H1 (cell line): ENCODE measurements at regions not wholly inside any gene's neighbourhood (a gene's known extent, or its start where the extent isn't known, plus 50 kb on each side); places are given as distances from the start of the nearest gene placed in this dataset.

ENCODE experiments used
- CTCF ChIA-PET: fragments of 300-600 bp; sonication (Branson Sonifier 250); formaldehyde crosslinking; loops from one replicate; lab custom pipeline; 2021; ENCODE audit not compliant: partially characterized antibody; lab: Charles Lee
- POLR2A ChIA-PET: fragments of 300-600 bp; sonication (Branson Sonifier 250); formaldehyde crosslinking; loops from one replicate; lab custom pipeline; 2021; ENCODE audit warnings: inconsistent platforms; ENCODE audit not compliant: partially characterized antibody; lab: Charles Lee
- DNase-seq, 2 experiments: peaks; one replicate each; pipeline versions ENCODE4 v3.0.0 to v3.0.0-alpha.2; 2010 to 2022; ENCODE audit warnings: low spot score in 2 of 2, low read depth in 1 of 2, mixed read lengths in 1 of 2
- FAIRE-seq: peaks from 2 replicates; lab custom pipeline; 2011; peaks lifted over from hg19 to GRCh38; lab: Jason Lieb, UNC
- H2AFZ ChIP-seq: 2 replicates; pipeline ENCODE4 v1.8.1; 2012; ENCODE audit warnings: low read length, inconsistent platforms
- H2AK5ac ChIP-seq: 2 replicates; pipeline ENCODE4 v1.6.1; 2013; ENCODE audit warnings: low read depth, low read length
- H2BK120ac ChIP-seq: replicated peaks from 2 replicates; pipeline ENCODE3; 2013; ENCODE audit warnings: low read depth, low read length, inconsistent platforms
- H2BK12ac ChIP-seq: 2 replicates; pipeline ENCODE4 v1.6.1; 2013; ENCODE audit warnings: low read depth, low read length
- H2BK15ac ChIP-seq: 2 replicates; pipeline ENCODE4 v1.6.1; 2013; ENCODE audit warnings: low read length
- H2BK20ac ChIP-seq: 2 replicates; pipeline ENCODE4 v1.6.1; 2013; ENCODE audit warnings: low read length
- H2BK5ac ChIP-seq: 2 replicates; pipeline ENCODE4 v1.6.1; 2013; ENCODE audit warnings: low read depth, low read length
- H3K14ac ChIP-seq: 2 replicates; pipeline ENCODE4 v1.6.1; 2013; ENCODE audit warnings: inconsistent platforms; ENCODE audit not compliant: insufficient read length
- H3K18ac ChIP-seq: 2 replicates; pipeline ENCODE4 v1.6.1; 2013; ENCODE audit warnings: low read length; ENCODE audit errors: extremely low read depth
- H3K23ac ChIP-seq: 2 replicates; pipeline ENCODE4 v1.6.1; 2013; ENCODE audit warnings: inconsistent platforms; ENCODE audit not compliant: insufficient read length
- H3K23me2 ChIP-seq: 2 replicates; pipeline ENCODE4 v1.6.1; 2013; ENCODE audit warnings: low read depth, low read length
- H3K27ac ChIP-seq: 2 replicates; pipeline ENCODE4 v1.6.1; 2011; ENCODE audit warnings: low read depth, low read length, inconsistent platforms
- H3K27me3 ChIP-seq, 4 experiments: replicated peaks in 1 of 4; 1 replicate in 1 of 4; 2 replicates in 3 of 4; pipeline versions ENCODE4 v1.6.1 to v1.8.1; 2011 to 2013; ENCODE audit warnings: low read length in 3 of 4, mild to moderate bottlenecking in 3 of 4, inconsistent platforms in 2 of 4, mixed read lengths in 2 of 4, moderate library complexity in 1 of 4; ENCODE audit not compliant: control insufficient read depth in 3 of 4, insufficient read depth in 3 of 4; ENCODE audit errors: extremely low read depth in 1 of 4
- H3K36me3 ChIP-seq, 4 experiments: 2 replicates each; pipeline versions ENCODE4 v1.6.1 to v1.8.1; 2011 to 2013; ENCODE audit warnings: mild to moderate bottlenecking in 4 of 4, low read length in 3 of 4, moderate library complexity in 2 of 4, control low read depth in 1 of 4, inconsistent platforms in 1 of 4; ENCODE audit not compliant: insufficient read depth in 4 of 4, control insufficient read depth in 2 of 4
- H3K4ac ChIP-seq: replicated peaks from 2 replicates; pipeline ENCODE3; 2013; ENCODE audit warnings: low read length, low read depth, mixed read lengths, inconsistent platforms; ENCODE audit not compliant: insufficient read length
- H3K4me1 ChIP-seq, 4 experiments: replicated peaks in 1 of 4; 1 replicate in 1 of 4; 2 replicates in 3 of 4; pipeline versions ENCODE4 v1.6.1 to v1.8.1; 2011 to 2013; ENCODE audit warnings: low read length in 3 of 4, inconsistent platforms in 2 of 4, mixed read lengths in 1 of 4; ENCODE audit not compliant: insufficient read depth in 4 of 4, control insufficient read depth in 3 of 4
- H3K4me2 ChIP-seq, 2 experiments: 2 replicates each; pipeline versions ENCODE4 v1.6.1 to v1.8.1; 2011 to 2013; ENCODE audit warnings: low read depth in 2 of 2, low read length in 2 of 2, control low read depth in 1 of 2, inconsistent platforms in 1 of 2, mild to moderate bottlenecking in 1 of 2; ENCODE audit not compliant: insufficient read depth in 1 of 2
- H3K4me3 ChIP-seq, 4 experiments: fragments of 200-600, 300-600 bp in 1 of 4; sonication (generic), shearing (Covaris generic), sonication (Bioruptor Twin) in 1 of 4; 2 replicates each; pipeline versions ENCODE4 v1.5.1 to v1.8.1; 2011 to 2016; ENCODE audit warnings: low read length in 4 of 4, low read depth in 3 of 4, control low read depth in 2 of 4, inconsistent platforms in 2 of 4, mild to moderate bottlenecking in 2 of 4, mixed read lengths in 1 of 4, moderate library complexity in 1 of 4; ENCODE audit not compliant: insufficient read depth in 2 of 4; ENCODE audit errors: extremely low read depth in 1 of 4
- H3K56ac ChIP-seq: replicated peaks from 2 replicates; pipeline ENCODE3; 2013; ENCODE audit warnings: low read depth, mild to moderate bottlenecking, mixed read lengths, low read length, inconsistent platforms; ENCODE audit not compliant: insufficient read length
- H3K79me1 ChIP-seq: 2 replicates; pipeline ENCODE4 v1.6.1; 2013; ENCODE audit warnings: low read depth, low read length, control low read depth
- H3K79me2 ChIP-seq, 2 experiments: 2 replicates each; pipeline versions ENCODE4 v1.6.1 to v1.8.1; 2012 to 2013; ENCODE audit warnings: low read length in 2 of 2, mild to moderate bottlenecking in 2 of 2, inconsistent platforms in 1 of 2; ENCODE audit not compliant: insufficient read depth in 2 of 2, control insufficient read depth in 1 of 2
- H3K9ac ChIP-seq, 4 experiments: replicated peaks in 1 of 4; 1 replicate in 1 of 4; 2 replicates in 3 of 4; pipeline versions ENCODE4 v1.6.1 to v1.8.1; 2011 to 2013; ENCODE audit warnings: low read depth in 3 of 4, low read length in 3 of 4, control low read depth in 2 of 4, mild to moderate bottlenecking in 2 of 4, moderate library complexity in 2 of 4, inconsistent platforms in 1 of 4; ENCODE audit errors: extremely low read depth in 1 of 4
- H3K9me3 ChIP-seq, 2 experiments: 2 replicates each; pipeline versions ENCODE4 v1.6.1 to v1.8.1; 2012 to 2013; ENCODE audit warnings: mild to moderate bottlenecking in 2 of 2, moderate library complexity in 2 of 2, control low read depth in 1 of 2, inconsistent platforms in 1 of 2, low read depth in 1 of 2, low read length in 1 of 2, mixed read lengths in 1 of 2; ENCODE audit not compliant: insufficient read depth in 2 of 2
- H4K20me1 ChIP-seq, 2 experiments: replicated peaks in 1 of 2; 2 replicates each; pipeline versions ENCODE3 to v1.8.1; 2011 to 2013; ENCODE audit warnings: inconsistent platforms in 2 of 2, low read length in 2 of 2, mild to moderate bottlenecking in 1 of 2; ENCODE audit not compliant: insufficient read depth in 2 of 2, control insufficient read depth in 1 of 2
- H4K5ac ChIP-seq: 2 replicates; pipeline ENCODE4 v1.6.1; 2013; ENCODE audit warnings: low read length, low read depth, mixed read lengths, inconsistent platforms; ENCODE audit not compliant: insufficient read length
- H4K8ac ChIP-seq: 2 replicates; pipeline ENCODE4 v1.8.0; 2013; ENCODE audit warnings: mild to moderate bottlenecking, moderate library complexity, low read length, inconsistent platforms; ENCODE audit not compliant: insufficient read depth; ENCODE audit errors: extremely low read depth
- H4K91ac ChIP-seq: replicated peaks from 2 replicates; pipeline ENCODE3; 2013; ENCODE audit warnings: low read length, mixed read lengths, inconsistent platforms; ENCODE audit not compliant: insufficient read length
- NRF1 ChIP-seq: IDR thresholded peaks from 2 replicates; pipeline ENCODE4 v1.6.1; 2011; ENCODE audit warnings: mild to moderate bottlenecking, low read depth, low read length, improper control_type of control experiment
- WGBS, 2 experiments: shearing (Covaris generic) in 1 of 2; methylation state at CpG; one replicate each; pipeline versions ENCODE4 v1.1.6 to v1.1.7; 2013 to 2015; ENCODE audit warnings: low lambda C conversion rate in 2 of 2, mixed read lengths in 2 of 2, inconsistent platforms in 1 of 2, low coverage in 1 of 2, missing lambda C conversion rate in 1 of 2; ENCODE audit not compliant: insufficient replicate concordance in 2 of 2, insufficient coverage in 1 of 2, insufficient read length in 1 of 2; ENCODE audit errors: extremely low coverage in 1 of 2, missing lambda C conversion rate in 1 of 2; 5-methylcytosine and 5-hydroxymethylcytosine counted together

GRCh38 chr22:48951836-48952235 is 875.8 kb downstream of the BRD1 start:
- no peak overlapping the region for H3K18ac ChIP-seq
- H3K9me3 ChIP-seq = no peaks in the 10 kb centered on the region; a peak in 1 of 4 replicates
- ChIA-PET POLR2A (no interaction called here), CTCF (interaction anchor here (0.9 to 3.1 kb wide), 9 partner anchors 8 to 353 kb away, joined by 3 to 14 read pairs (median 3); no protein-coding TSS in a partner anchor)
- no peaks in the 10 kb centered on the region; a peak in 1 of 8 replicates for H3K36me3 ChIP-seq
- H4K91ac ChIP-seq = no peak overlapping the region
- H2AK5ac ChIP-seq = no peak overlapping the region
- no peak overlapping the region for H3K4me2 ChIP-seq
- DNase-seq = peak in 1 of 2 experiments; percentile 20
- H3K79me1 ChIP-seq = no peaks in the 10 kb centered on the region
- no peak overlapping the region for H4K5ac ChIP-seq
- H2BK12ac ChIP-seq = no peak overlapping the region
- no peaks in the 10 kb centered on the region; a peak in 1 of 7 replicates for H3K4me1 ChIP-seq
- H3K23ac ChIP-seq = no peak overlapping the region
- no peak for FAIRE-seq
- H2BK20ac ChIP-seq = no peak overlapping the region
- no peak overlapping the region for H3K4ac ChIP-seq
- no peak for TF ChIP-seq NRF1
- no peak overlapping the region for H3K27ac ChIP-seq
- no peak overlapping the region for H2BK5ac ChIP-seq
- H4K20me1 ChIP-seq = peaks cover 0 to 6% of the 10 kb centered on the region in 2 experiments
- H3K79me2 ChIP-seq = no peaks in the 10 kb centered on the region
- no peak overlapping the region for H2BK120ac ChIP-seq
- H3K4me3 ChIP-seq = no peak overlapping the region
- no peak overlapping the region for H3K9ac ChIP-seq
- H2BK15ac ChIP-seq = no peak overlapping the region
- no peak overlapping the region for H3K14ac ChIP-seq
- WGBS, 2 experiments = 85% methylated on average over 6 of the region's 6 CpGs; no CpG with 5 or more reads in 1 of the 2 experiments
- H3K23me2 ChIP-seq = peaks cover 11% of the 10 kb centered on the region; the same call in 1 of the 2 replicates
- H2AFZ ChIP-seq = no peak overlapping the region
- H3K27me3 ChIP-seq = 0 out of 7 replicates have a peak, but pooled peaks cover 0 to 3% (median 0%) of the 10 kb centered on the region in 4 experiments
- no peak overlapping the region for H3K56ac ChIP-seq
- H4K8ac ChIP-seq = no peak overlapping the region
